Hematopoietic multipotent progenitor cell (in vitro differentiated cells): ENCODE measurements at regions not wholly inside any gene's neighbourhood (a gene's known extent, or its start where the extent isn't known, plus 50 kb on each side); places are given as distances from the start of the nearest gene placed in this dataset.
"Not testable (repeated sequence)": the region's sequence is repeated elsewhere in the genome, so short reads cannot be mapped to it uniquely, and the experiment has no call there.

Source experiments
- DNase-seq, 3 donors: peaks; one replicate each; pipeline ENCODE4 v3.0.0-alpha.2; 2011 to 2015; ENCODE audit warnings: low read depth in 2 of 3, low spot score in 2 of 3

DNA sequence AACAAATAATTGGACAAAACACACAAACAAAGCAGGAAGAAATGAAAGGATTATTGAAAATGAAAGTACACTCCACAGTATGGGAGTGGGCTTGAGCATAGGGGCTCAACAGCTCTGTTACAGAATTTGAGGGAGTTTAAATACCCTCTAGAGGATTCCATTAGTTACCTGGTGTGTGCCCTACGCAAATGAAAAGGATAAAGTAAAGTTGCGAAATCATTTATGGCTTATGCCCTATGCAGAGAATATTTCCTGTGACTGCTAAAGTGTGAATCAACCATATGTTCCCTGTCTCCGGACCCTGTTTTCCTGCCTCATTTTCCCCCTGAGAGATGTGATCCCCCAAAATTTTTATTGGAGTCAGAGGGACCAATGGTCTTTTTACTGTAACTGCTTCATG lies 634.6 kb upstream of the CNTNAP2 start:
- DNase-seq: no peak

DNA sequence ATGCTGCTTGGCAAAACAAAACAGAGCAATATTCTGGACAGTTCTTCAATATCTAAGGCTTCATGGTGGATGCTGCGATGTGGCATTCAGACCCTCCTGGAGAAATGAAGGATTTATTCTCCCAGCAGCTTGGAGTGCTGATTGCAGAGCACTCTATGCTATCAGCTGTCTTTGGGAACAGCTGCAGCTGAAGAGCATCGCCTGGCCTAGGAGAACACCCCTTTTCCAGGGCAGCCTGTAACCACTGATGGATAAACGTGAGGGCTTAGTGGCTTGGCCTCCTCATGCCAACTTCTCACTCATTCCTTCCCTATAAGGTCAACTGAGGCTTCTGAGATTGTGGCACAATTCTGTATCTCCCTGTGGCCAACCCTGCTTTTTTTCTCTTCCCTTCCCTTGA lies 638.1 kb upstream of the CNTNAP2 start:
- DNase-seq: no peak

DNA sequence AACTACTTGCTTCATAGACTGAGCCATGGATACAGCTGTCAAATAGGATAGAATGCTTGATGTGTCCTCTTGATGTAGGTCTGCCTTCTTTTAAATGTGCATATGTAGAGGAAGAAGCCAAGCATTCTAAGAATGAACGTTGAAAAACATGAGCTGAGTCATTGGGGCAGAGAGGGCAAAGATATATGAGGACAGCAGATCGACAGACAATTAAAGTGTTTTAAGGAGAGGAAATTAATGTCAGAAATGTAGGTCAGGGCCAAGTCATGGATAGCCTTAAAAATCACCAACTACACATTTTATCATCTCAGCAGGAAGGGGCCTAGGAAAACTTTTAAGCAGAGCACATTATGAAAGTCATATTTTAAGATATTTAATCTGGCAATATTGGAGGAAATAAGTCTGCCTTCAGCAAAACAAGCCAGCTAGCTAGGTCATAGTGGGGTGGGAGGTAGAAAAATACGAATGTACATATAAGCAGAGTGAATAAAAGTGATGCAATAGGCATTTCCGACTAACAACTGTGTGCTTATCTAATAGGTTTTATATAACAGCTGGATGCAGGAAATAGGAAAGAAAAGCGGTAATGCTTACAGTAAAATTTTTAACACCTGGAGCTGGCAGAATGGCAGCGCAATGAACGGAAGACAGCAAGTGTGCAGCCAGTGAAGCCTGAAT lies 638.3 kb upstream of the TPK1 start:
- DNase-seq: no peak

DNA sequence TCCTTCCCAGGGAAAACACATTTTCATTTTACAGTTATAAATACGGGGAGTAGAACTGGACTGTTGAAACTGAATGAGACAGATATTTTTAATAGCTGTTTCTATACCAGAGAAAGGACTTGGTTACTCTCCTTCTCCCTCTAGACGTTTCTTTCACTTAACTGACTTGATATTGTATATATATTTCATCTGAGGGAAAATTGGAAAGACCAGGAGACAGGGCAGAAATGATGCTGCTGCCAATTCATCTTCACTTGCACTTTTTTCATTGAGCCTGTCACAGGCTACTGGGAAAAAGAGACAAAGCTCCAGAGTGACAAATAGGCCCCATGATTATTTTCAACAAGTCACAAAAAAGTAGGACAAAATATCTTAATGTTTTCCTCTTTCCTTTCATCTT lies 636.0 kb upstream of the TPK1 start:
- no peak for DNase-seq

DNA sequence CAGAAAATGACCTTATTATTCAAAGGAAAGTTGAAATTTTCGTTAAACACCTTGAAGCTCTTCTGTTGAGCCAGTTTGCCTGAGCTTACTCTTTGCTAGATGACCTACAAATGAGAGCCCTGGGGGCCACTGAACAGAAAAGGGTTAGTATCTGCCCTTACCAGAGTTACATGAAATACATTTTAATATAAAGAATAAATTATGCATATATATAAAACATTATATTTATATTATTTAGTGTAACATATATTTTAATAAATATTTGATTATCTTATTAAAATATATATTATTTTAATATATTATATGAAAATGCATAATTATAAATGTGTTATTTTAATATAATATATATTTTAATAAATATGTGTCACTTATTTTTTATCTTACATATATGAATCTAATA lies 628.4 kb upstream of the TPK1 start:
- DNase-seq: no peak

DNA sequence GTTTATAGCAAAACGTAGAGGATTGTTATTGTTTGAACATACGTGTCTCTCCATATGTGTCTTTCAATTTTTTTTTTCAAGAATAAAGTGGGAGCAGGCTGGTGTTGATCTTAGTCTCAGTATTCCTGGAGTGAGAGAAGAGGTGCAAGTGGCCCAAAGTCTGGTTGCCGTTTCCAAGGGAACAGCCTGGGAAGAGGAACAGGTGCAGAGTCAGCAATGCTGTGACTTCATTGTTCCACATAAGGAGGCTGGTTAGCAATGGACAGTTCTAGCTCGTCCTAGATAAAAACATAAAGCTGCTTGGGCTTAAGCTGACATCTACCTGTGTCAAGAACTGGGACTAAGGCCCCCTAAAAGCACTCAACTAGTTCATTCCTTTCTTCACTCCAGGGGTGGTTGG lies 626.6 kb upstream of the TPK1 start:
- no peak for DNase-seq

DNA sequence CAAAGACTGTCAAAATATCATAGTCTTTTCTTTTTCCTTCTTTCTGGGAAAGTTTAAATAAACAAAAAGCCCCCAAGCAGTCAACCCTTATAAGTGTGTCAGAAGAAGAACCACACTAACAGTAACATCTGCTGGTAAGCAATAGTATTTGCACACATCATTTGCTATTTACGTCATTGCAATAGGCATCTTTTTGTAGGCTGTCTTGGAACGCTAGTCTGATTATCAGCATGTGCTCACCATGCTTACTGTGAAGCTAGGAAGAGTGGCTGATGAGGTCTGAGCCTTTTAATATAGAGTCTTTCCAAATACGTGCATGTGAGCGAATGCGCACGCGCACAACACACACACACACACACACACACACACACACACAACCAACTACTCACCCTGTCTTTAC lies 599.0 kb upstream of the TPK1 start:
- DNase-seq: no peak

DNA sequence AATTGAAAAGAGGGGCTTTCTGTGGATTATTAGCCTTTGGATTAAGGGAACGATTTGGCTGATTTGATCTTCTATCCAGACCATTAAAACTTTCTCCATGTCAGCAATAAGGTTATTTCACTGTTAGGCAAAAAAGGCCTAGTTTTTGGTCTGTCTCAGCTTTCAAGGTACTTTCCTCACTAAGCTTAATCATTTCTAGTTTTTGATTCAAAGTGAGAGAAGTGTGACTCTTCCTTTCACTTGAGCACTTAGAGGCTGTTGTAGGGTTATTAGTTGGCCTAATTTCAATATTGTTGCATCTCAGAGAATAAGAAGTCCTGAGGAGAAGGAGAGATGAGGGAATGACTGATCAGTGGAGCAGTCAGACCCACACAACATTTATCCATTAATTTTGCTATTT lies 596.0 kb upstream of the TPK1 start:
- no peak for DNase-seq

DNA sequence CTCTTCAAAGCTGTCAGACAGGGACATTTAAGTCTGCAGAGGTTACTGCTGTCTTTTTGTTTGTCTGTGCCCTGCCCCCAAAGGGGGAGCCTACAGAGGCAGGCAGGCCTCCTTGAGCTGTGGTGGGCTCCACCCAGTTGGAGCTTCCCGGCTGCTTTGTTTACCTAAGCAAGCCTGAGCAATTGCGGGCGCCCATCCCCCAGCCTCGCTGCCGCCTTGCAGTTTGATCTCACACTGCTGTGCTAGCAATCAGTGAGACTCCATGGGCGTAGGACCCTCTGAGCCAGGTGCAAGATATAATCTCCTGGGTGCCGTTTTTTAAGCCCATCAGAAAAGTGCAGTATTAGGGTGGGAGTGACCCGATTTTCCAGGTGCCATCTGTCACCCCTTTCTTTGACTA lies 582.6 kb upstream of the TPK1 start:
- DNase-seq: not testable (repeated sequence)

DNA sequence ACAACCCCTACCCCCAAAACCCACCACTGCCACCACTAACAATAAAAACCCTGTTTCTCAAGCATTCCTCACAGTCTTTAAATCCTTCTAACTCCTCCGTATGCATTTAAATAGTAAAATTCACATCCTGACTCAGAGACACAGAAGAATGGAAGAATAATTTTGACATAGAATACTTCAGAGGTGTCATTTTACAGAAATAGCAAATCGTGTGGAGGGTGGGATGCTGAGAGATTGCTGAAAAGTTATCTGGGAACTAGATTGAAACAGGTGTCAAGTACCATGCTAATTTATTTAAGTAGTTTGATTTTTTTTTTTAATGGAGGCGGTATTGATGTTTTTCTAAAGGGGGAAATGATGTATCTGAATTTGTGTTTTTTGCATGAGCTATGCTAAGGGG lies 575.2 kb upstream of the TPK1 start:
- DNase-seq: no peak

DNA sequence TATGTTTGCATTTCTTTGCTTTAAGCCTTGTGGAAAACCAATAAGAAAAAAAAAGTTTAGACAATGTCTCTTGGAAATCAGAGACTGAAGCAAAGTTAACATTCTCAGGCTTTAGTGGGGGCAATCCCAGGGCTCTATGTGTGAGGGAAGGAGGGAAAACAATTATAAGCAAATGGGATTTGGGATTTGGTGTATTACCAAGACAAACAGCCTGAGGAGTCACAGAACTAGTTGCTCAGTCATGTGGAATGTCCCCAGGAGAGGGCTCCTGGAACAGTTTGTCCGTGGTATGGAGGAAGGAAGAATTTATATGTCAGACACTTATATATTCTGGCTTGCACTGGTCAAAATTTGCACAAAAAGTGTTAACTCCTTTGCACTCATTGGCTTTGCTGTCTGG lies 562.9 kb upstream of the TPK1 start:
- no peak for DNase-seq

DNA sequence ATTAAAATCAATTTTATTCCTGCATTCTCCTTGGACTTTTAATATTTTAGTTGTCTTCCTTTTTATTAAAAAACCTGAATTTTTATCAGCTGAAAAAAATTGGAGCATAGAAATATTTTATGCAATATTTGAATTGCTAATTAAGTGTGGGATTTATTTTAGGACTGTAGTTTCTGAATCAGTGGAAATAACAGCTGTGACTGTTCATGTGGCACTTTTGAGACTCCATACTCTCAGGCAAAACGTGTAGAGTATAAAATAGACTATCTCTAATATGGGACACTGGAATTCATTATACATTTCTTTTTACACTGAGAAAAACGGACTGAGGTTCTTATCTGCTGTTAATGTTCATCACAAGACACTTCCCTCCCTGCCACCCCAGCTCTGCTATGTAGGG lies 558.3 kb upstream of the TPK1 start:
- no peak for DNase-seq

DNA sequence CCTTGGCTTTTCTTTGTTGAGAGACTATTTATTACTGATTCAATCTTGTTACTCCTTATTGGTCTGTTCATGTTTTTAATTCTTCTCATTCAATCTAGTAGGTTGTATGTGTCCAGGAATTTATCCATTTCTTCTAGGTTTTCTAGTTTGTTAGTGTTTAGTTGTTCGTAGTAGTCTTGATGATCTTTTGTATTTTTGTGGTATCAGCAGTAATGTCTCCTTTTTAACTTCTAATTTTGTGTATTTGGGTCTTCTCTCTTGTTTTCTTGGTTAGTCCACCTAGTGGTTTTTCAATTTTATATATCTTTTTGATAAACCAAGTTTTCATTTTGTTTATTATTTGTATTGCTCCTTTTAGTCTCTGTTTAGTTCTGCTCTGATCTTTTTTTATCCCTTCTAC lies 546.9 kb upstream of the TPK1 start:
- no peak for DNase-seq

DNA sequence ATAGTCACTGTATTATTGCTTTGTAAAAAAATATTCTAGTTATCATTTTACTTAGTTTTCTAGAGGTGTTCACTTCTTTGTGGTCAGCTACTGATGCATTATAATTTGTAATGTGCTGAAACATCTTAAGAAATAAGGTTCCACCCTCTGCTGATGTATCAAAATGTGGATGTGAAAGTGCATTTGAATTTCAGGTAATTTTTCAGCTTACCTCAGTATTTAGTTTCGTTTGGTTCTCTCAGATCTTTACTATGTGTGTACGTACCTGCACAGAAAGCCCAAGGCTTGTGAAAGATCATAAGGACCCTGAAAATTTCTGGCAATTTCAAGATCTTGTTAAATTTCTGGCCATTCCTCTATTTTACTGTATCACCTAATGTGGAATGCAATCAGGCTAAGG lies 542.3 kb upstream of the TPK1 start:
- DNase-seq: no peak

DNA sequence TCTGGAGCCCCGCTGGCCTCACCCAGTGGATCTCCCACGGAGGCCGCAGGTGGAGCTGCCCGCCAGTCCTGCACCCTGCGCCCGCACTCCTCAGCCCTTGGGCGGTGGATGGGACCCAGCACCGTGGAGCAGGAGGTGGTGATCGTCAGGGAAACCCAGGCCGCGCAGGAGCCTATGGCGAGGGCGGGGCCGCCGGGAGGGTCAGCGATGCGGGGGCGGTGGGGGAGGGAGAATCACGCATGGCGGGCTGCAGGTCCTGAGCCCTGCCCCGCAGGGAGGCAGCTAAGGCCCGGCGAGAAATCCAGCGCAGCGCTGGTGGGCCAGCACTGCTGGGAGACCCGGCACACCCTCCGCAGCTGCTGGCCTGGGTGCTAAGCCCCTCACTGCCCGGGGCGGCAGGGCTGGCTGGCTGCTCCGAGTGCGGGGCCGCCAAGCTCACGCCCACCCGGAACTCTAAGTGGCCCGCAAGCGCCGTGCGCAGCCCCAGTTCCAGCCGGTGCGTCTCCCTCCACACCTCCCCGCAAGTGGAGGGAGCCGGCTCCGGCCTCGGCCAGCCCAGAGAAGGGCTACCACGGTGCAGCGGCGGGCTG lies 524.8 kb upstream of the TPK1 start:
- no peak for DNase-seq

DNA sequence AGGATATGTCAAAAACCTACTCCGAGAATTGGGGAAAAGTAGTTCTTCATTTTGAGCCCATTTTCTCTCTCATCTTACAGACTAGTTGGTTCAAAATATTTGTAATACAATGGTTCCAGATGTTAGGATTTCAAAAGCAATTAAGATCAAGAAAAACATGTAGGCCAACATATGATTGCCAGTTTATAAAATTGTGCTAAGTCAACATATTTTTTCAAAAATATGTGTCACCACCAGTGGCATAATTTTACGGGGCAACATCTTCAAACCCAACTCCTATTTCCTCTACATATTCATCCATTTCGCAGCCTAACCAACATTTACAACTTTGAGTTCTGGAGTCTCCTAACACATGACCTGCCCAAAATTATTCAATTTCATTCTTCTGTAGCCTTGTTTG lies 514.5 kb upstream of the TPK1 start:
- no peak for DNase-seq

DNA sequence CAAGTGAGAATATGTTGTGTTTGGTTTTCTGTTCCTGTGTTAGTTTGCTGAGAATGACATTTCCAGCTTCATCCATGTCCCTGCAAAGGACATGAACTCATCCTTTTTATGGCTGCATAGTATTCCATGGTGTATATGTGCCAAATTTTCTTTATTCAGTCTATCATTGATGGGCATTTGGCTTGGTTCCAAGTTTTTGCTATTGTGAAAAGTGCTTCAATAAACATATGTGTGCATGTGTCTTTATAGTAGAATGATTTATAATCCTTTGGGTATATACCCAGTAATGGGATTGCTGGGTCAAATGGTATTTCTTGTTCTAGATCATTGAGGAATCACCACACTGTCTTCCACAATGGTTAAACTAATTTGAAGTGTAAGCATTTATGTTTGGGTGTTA lies 513.6 kb upstream of the TPK1 start:
- DNase-seq: not testable (repeated sequence)

DNA sequence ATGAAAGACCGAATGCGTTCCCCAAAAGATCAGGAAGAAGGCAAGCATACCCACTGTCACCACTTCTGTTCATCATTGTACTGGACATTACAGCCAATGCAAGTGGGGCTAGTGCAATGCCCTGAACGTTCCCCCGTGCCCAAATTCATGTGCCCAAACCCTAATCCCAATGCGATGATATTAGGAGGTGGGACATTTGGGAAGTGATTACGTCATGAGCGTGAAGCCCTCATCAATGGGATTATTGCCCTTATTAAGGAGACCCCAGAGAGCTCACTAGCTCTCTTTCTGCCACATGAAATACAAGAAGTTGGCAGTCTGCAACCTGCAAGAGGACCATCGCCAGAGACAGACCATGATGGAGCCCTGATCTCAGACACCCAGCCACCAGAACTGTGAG lies 511.4 kb upstream of the TPK1 start:
- DNase-seq: no peak

DNA sequence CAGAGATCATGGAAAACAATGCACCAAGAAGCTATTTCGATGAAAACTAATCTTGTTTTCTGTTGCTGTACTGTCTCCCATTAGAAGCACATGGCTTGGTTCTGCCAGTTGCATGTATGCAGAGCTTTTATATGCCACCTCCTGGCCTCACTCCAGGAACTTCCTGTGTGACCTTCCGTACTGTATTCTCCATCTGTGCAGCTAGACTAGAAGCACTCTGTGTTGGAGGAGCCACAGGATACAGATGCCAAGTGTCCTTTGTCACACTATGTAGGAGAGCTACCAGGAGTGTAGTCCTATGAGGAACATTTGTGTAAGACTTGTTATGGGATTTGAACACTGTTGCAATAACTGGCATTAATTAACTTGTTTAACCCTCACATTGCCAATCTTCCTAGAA lies 503.5 kb upstream of the TPK1 start:
- no peak for DNase-seq

DNA sequence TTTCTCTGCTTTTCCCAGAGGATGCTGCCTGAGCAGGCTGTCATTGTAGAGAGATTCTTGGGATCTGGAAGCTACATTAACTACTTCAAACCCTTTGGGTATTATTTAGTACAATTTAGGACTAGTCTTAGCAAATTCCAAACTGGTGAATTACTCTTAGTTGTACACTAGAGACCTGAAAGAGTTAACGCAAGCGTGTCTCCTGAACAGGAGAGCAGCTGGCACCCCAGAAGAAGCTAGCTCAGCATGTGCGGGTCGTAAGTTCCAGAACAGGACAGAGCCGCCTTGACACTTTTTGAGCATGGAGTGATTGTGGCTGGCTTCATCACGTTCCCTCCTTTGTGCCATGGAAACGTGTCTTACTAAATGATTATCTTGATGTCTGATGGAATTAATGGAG lies 495.7 kb upstream of the TPK1 start:
- DNase-seq: no peak

DNA sequence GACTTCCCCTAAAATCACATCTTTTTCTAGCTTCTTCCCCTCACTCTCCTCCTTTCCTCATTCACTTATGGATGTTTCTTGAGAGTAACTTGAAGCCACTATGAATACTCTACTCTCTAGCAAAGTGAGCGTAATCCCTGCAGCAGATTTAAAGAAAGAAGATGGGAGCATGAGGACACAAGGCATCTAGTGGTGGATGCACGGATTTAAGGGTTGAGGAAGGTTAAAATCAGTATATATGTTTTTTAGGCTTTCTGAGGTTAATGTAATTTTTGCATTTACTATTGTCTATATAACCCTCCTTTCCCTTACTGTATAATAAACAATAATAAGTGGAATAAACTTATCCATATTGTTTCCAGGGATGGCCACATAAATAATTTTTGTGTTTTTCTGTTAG lies 495.2 kb upstream of the TPK1 start:
- DNase-seq: no peak

DNA sequence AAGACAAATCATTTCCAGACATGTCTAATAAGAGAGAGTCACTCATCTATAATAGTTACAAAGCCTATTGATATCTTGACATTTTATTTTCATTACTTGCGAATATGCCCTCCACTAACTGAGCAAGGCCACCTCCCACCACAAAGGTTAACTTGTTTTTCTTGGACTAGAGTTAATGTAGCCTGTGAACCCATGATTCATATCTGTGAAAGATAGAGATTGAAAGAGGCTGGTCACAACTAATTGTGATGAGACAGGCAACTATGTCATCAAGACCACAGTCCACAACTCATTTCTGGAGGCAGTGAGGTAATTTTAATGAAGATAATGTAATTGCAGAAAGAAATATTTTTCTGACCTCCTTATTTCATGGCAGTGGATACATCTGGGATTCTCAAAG lies 491.8 kb upstream of the TPK1 start:
- DNase-seq: no peak

DNA sequence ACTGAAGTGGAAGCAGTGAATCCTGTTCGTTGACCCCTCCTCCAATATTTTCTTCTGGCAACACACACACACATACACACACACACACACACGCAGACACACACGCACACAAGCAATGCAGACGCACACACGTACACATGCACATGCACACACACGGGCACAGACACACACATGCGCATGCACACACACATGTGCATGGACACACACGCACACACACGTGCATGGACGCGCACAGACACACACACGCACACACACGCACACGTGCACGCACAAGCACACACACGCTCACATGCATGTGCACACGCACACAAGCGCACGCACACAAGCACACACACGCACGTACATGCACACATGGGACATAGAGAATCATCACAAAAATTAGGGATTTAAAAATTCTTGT lies 488.2 kb upstream of the TPK1 start:
- no peak for DNase-seq
